T47D (cell line): ENCODE measurements at regions not wholly inside any gene's neighbourhood (a gene's known extent, or its start where the extent isn't known, plus 50 kb on each side); places are given as distances from the start of the nearest gene placed in this dataset.
"Not testable (repeated sequence)": the region's sequence is repeated elsewhere in the genome, so short reads cannot be mapped to it uniquely, and the experiment has no call there.

Experiments
- DNase-seq, 2 experiments: peaks; one replicate each; pipeline versions ENCODE4 v3.0.0 to v3.0.0-alpha.2; 2011 to 2012; ENCODE audit warnings: low read depth in 1 of 2, low spot score in 1 of 2
- JUND ChIP-seq: IDR thresholded peaks from 2 replicates; pipeline ENCODE4 v1.6.1; 2012; ENCODE audit warnings: low read depth
- in situ Hi-C: cut with HindIII; loops from 2 replicates; pipeline ENCODE4 v1.10.0; 2016; ENCODE audit warnings: low sequenced_read_pairs, low pct_unique_long_range_greater_than_20kb

GRCh38 chr17:65332779-65333178 is 195.6 kb downstream of the RGS9 start:
- DNase-seq: no peak
- TF ChIP-seq JUND: no peak
- in situ Hi-C loops: no loop called here

DNA sequence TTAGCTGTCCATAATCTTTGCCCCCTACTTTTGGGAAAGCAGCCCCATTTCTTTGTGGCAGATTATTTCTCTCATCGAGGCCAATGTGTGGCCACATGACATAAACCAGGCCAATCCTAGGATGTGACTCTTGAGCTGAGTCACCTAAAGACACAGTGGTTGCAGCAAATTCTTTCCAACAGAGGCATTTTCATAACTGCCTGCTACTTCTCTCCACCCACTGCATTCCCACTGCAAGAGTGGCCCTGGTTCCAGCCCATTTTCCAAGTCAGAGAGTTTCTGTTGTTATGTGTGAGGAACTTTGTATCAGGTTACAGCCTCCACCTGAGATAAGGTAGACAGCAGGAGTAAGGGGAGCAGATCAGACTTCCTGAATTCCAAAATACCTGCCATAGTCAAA is 195.2 kb downstream of the RGS9 start:
- no peak for TF ChIP-seq JUND

DNA sequence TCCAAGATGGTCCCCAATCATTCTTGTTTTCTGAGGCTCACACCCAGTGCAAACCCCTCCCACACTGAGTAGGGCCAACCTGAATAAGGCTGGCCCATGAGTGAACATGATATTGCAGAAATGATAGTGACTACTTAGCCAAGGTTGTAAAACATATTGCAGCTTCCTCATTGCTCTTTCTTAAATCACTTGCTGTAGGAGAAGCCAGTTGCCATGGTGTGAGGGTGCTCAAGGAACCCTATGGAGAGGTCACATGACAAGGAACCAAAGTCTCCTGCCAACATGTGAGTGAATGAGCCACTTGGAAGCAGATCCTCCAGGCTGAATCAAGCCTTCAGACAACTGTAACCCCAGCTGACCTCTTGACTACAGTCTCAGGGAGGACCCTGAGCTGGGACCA is 191.4 kb downstream of the RGS9 start:
- no peak for TF ChIP-seq JUND
- DNase-seq: no peak
- in situ Hi-C loops: no loop called here

More for the DNA sequence above, 195.2 kb downstream of the RGS9 start:
- in situ Hi-C loops: no loop called here
- no peak for DNase-seq

DNA sequence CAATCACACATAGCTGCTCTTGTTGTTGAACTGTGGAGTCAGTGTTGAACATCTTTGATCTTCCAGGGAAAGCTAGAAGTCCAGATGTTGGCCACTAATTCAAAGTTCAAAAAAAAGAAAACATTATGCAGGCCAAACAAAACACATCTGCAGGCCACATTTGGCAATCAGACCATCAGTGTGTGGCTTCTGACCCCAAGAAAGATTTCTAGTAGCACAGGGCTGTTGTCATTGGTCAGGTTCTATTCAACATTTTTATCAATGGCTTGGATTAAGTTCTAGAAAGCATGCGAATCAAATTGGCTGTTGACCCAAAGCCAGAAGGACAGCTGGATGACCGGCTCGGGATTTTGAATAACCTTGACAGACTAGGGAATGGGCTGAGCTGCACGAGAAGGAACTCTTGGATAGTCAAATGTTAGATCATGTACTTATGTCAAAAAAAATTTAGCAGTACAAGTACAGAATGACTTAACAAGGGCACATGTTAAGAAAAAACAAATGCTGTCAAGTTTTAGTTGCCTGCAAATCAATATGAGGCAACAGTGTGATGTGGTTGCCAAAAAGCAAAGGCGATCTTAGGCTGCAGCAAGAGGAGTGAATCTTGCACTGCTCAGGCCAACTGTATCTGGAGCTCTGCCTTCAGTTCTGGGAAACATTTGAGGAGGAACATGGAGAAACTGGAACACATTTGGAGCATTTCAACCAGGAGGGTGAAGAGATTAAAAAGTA is 187.6 kb downstream of the RGS9 start:
- TF ChIP-seq JUND: no peak
- DNase-seq: no peak
- in situ Hi-C loops: no loop called here

- peak in 1 of 2 experiments; percentile 42 for DNase-seq
- no peak for TF ChIP-seq JUND
- in situ Hi-C loops: no loop called here
Measured at GRCh38 chr17:65323049-65323448, 185.9 kb downstream of the RGS9 start.

GRCh38 chr17:65320820-65321219 is 183.7 kb downstream of the RGS9 start:
- DNase-seq: no peak

GRCh38 chr17:65314212-65314611 is 177.0 kb downstream of the RGS9 start:
- DNase-seq: no peak
- TF ChIP-seq JUND: no peak
- in situ Hi-C loops: no loop called here

More at GRCh38 chr17:65320820-65321219, 183.7 kb downstream of the RGS9 start:
- TF ChIP-seq JUND: no peak
- in situ Hi-C loops: no loop called here

DNA sequence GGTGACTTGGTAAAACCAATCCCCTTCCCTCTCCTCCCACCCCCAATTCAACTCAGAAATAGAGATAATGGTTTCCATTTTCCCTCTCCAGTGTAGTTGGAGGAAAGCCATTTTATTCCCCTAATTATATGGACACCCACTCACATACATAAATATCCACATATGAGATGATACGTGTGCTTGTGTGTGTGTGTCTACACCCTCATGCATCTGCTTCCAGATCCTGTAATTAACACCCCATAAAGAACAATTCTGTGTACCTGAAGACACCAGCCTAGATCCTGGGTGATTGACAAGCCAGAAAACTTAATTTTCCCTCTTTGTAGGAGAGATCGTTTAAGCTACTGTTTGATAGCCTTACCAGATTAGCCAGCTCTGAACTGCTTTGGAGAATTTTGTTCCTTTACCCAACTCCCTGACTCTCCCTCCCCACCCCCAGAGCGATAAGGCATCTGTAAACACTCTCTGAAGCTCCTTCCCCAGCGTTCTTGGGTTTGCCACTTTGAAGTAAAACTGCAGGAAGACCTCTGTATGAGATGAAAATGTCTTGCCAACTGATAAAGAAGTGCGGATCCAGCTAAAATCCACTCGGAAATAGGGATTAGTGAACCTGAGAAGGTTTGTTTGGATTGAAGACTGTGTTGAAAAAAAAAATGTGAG is 175.7 kb downstream of the RGS9 start:
- DNase-seq: no peak
- TF ChIP-seq JUND: no peak
- in situ Hi-C loops: no loop called here

DNA sequence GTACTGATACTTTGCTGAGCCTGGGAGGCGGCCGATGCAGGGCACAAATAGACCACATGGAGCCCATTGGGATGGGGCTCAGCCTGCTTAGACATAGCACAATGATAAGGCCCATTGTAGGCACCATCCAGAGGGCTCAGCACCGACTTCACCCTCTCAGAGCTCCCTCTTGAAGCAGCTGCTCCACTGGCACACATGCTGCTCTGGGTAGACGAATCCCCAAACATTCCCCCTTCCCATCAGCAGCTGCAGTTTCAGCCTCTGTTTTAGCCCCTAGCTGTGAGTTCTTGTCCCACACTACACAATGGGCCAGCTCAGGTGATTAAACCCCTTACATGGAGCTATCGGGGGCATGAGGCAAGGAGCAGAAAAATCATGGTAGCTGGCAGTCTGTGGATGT is 174.1 kb downstream of the RGS9 start:
- no peak for DNase-seq
- in situ Hi-C loops: no loop called here
- no peak for TF ChIP-seq JUND

DNA sequence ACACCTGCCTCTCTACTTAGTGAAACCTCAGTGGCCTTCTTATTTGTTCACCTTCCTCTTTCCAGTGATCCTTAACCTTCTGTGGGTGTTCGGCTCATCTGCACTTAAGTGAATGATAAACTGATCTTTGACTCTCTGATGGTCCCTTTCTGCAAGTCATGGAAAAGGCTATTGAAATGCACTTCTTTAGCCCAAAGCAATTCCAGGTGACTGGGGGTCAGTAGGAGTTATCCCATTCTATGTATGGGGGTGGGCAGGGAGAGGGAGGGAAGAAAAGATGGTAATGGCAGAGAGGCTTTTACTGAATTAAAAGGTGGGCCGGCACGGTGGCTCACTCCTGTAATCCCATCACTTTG is 170.8 kb downstream of the RGS9 start:
- in situ Hi-C loops: no loop called here
- TF ChIP-seq JUND: no peak
- no peak for DNase-seq

- peak in 1 of 2 experiments; percentile 23 for DNase-seq
- in situ Hi-C loops: no loop called here
- no peak for TF ChIP-seq JUND
Measured at GRCh38 chr17:65307081-65307960, 170.2 kb downstream of the RGS9 start.

GRCh38 chr17:65305778-65306177 is 168.6 kb downstream of the RGS9 start:
- no peak for DNase-seq
- no peak for TF ChIP-seq JUND
- in situ Hi-C loops: no loop called here

- TF ChIP-seq JUND: no peak
- no peak for DNase-seq
- in situ Hi-C loops: no loop called here
Measured at GRCh38 chr17:65305116-65305515, 167.9 kb downstream of the RGS9 start.

DNA sequence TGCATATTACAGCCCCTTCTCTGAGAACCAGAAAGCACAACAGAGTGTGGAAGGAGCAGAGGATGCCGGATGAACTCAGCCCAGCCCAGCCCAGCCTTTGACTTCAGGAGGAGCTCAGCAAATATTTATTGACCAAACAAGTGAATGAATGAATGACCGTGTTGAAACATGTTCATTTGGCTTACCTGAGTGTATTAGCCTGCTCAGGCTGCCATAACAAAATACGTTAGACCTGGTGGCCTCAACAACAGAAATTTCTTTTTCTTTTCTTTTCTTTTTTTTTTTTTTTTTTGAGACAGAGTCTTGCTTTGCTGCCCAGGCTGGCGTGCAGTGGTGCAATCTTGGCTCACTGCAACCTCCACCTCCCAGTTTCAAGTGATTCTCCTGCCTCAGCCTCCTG is 164.7 kb downstream of the RGS9 start:
- in situ Hi-C loops: not testable (repeated sequence)

More for the DNA sequence above, 164.7 kb downstream of the RGS9 start:
- DNase-seq: not testable (repeated sequence)
